HG03342 (cell line): ENCODE measurements at regions not wholly inside any gene's neighbourhood (a gene's known extent, or its start where the extent isn't known, plus 50 kb on each side); places are given as distances from the start of the nearest gene placed in this dataset.
"Not testable (repeated sequence)": the region's sequence is repeated elsewhere in the genome, so short reads cannot be mapped to it uniquely, and the experiment has no call there.

ENCODE experiments used
- ATAC-seq: cut with Tn5 transposase; IDR thresholded peaks from one replicate; pipeline ENCODE4 v1.9.1; 2021; ENCODE audit warnings: mild to moderate bottlenecking, moderate library complexity; ENCODE audit not compliant: unreplicated experiment

DNA sequence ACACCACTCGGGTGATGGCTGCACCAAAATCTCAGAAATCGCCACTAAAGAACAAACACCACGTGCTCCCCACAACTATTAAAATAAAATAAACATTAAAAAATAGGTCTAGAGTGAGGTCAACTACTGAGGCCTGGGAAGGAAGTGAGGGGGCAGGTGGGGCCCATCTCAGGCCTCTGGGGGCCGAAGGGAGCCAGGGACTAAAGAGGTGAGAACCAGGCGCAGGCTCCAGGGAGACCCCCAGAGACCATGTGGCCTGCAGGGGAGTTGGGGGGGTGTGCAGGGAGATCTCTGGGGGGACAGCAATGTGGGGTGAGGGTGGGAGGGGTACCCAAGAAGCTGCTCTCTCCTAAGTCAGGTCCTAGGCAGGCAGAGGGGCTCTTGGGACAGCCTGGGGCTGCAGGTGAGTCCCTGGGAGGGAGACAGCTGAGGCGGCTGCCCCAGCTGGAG lies 111.3 kb upstream of the SMURF2 start:
- ATAC-seq = no peak

DNA sequence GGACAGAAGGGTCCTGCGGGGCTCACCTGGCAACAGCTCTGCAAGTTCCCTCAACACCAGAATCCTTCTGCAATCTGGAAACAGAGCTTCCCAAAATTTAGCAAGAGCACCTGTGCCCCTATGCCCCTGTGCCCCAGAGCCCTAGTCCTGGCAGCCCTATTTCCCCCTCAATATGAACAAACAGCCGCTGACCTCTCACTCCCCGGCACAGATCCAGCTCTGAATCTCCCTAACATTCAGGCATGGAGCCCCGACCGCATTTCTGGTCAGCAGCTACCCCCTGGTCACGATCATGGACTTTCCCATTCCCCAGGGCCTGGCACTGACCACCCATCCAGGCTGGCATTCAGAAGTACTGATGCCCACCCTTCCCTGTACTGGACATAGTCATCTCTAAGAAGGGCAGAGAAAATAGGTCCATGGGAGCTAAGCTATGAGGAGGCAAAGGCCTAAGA lies 110.8 kb upstream of the SMURF2 start:
- no peak for ATAC-seq

DNA sequence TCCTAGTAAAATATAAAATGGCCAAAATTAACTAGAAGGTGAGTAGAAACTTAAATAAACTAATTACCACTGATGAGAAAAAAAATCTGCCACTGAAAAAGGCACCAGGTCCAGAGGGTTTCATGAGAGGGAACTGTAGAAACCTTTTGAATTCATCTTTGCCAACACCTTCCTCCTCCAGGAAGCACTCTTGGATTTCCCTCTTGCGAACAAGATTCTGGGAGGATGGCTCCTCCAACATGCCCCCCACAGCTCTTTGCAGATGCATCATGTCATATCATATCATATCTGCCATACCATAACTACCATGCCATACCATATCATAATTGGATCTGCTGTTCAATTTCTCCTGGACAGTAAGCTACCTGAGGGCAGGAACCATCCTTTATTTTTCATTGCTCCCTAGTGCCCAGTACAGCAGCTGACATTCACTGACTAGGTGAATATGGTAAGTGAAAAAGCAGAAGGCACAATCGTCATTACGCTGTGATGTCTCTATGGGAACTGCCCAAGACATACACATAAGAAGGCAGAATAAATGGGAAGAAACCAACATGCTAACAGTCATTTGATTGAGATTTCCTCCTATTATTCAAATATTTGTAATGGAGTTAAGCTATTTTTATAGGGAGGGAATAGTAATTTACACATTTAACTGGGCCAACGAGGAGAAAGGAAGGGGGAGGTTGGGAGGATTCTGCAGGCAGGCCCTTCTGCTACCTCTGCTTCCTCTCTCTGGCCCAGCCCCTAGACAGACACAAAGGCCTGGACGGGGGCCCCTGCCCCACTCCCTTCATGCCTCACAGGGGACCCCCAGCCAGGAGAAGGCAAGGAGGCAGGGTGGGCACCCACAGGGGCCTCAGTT lies 110.1 kb upstream of the SMURF2 start:
- ATAC-seq = no peak

DNA sequence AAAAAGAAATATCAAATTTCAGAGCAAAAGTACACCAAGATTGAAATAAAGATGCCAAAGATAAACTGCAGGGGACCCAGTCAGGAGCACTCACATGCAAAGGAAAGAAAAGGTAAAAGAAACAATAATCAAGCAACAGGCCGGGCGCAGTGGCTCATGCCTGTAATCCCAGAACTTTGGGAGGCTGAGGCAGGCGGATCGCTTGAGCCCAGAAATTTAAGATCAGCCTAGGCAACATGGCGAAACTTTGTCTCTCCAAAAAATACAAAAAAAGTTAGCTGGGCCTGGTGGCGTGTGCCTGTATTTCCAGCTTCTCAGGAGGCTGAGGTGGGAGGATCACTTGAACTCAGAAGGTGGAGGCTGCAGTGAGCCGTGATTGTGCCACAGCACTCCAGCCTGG lies 107.6 kb upstream of the SMURF2 start:
- ATAC-seq = no peak

DNA sequence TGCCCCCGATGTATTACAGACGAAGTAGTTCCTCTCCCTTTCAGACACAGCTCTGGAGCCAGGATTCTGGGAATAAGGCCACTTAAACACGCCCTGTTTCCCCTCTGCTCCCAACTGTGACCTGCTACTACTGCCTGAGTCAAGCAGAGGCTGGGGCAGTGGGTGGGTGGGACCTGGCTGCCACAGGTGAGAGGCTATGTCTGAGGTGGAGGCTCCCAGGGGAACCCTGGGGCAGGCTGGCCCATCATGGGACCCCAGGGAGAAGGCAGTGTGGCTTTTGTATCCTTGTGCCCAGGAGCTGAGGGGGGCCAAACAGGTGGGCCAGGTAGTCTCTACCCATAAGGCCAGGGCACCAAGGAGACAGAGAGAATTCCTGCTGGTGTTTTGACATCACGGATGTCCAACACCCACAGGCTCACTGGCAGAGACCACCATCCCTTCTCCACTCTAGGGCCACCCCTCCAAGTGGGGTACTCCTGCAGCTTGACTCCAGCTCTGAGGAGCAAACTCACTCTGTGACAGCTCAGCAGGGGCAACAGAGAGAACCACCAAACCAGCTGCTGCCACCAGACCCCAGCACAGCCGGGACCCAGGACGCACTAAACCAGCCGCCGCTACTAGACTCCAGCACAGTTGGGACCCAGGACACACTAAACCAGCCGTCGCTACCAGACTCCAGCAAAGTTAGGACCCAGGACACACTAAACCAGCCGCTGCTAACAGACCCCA lies 105.3 kb upstream of the SMURF2 start:
- no peak for ATAC-seq

DNA sequence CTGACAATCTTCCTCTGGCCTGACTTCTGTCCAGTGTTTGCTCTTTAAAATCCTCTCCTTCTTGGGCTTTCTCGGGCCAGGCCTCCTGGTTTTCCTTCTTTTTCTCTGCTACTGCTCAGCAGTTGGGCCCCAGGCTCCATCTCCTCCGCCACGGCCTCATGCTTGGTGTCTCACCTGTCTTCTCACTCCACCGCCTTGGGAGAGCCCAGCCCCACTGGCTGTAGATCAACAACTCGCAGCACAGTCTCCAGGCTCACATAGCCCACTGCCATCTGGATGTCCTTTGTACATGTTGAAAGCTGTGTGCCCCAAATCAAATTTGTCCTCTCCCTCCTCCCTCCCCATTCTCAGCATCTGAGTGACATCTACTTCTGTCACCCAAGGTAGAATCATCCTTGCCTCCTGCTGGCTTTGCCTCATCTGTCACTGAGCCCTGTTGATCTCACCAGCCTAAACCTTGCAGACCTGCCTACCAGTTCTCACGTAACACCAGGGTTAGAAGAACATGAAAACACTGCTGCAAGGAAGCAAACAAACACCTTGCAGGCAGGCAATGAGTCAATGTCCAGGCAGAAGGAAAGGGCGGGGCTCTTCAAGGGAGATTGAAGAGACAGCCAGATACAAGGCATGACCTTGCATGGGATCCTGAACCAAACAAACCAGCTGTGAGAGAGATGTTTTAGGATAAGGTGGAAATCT lies 103.2 kb upstream of the SMURF2 start:
- ATAC-seq = no peak

- ATAC-seq = no peak
Observed at GRCh38 chr17:64750891-64751677, 89.0 kb upstream of the SMURF2 start.

GRCh38 chr17:64750478-64750877 lies 88.4 kb upstream of the SMURF2 start:
- ATAC-seq = no peak

DNA sequence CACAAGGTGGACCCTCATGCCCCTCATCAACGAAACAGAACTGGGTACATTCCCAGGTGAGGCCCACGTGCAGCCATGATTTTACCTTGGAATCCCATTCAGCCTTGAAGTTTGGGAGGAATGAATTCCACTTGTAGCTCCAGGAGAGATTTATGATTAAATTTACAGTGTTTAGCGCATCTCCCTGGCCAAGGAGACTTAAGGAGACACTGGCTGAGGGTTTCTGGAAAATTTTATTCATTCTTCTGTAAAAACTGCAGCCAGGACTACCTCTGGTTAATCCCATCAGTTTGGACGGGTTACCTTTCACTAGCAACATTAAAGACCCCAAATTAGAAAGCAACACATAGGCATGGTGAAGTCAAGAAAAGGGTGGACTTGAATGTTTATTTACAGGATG lies 87.2 kb upstream of the SMURF2 start:
- no peak for ATAC-seq

- ATAC-seq = no peak
Observed at GRCh38 chr17:64747938-64748540, 85.9 kb upstream of the SMURF2 start.

DNA sequence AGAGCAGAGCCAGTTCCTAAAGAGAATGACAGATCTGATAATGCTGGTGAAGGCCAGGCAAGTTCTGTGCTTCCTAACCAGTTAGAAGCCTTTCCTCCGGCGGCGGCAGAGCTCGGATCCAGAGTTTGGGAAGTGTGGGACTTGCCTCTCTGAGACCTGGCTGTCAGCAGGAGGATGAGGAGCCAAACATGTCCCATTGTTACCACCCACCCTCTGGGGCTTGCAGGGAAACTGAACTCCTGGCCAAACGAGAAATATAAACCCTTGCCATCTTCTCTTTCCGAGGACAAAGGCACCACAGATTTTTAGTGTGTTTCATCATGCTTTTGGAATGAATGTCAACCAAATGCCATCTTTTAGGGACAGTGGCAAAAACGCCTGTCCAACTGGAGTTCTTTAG lies 80.2 kb upstream of the SMURF2 start:
- ATAC-seq = no peak

DNA sequence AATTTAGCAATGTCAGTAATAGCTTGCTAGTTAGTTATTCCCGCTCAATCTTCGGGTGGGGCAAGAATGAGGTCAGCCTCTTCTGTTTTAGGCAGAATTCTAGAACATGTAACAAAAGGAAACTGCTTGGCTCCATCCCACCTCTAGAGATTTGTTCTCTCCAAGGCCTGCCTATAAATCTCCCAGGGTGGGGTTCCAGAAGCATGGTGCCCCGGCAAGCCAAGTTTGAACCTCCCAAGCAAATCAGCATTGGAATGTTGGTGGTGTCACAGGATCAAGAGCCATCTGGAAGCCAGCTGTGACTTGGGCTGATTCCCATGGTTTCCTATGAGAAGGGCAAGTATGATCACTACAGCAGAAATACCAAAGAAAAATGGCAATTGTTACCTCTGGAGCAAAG lies 79.8 kb upstream of the SMURF2 start:
- ATAC-seq = not testable (repeated sequence)

- no peak for ATAC-seq
Observed at GRCh38 chr17:64741038-64741641, 79.0 kb upstream of the SMURF2 start.

- ATAC-seq = no peak
Observed at GRCh38 chr17:64739316-64740058, 77.4 kb upstream of the SMURF2 start.

- no peak for ATAC-seq
Observed at GRCh38 chr17:64736804-64737492, 74.8 kb upstream of the SMURF2 start.

GRCh38 chr17:64732336-64733006 lies 70.4 kb upstream of the SMURF2 start:
- ATAC-seq = no peak

- ATAC-seq = not testable (repeated sequence)
Observed at GRCh38 chr17:64730023-64730422, 67.9 kb upstream of the SMURF2 start.

- ATAC-seq = no peak
Observed at GRCh38 chr17:64729201-64729600, 67.1 kb upstream of the SMURF2 start.
